ENCODE measurements at regions not wholly inside any gene's neighbourhood (a gene's known extent, or its start where the extent isn't known, plus 50 kb on each side); places are given as distances from the start of the nearest gene placed in this dataset.
A peak's percentile ranks its signal among the peaks of the same experiment; 100 is the strongest.

DNA sequence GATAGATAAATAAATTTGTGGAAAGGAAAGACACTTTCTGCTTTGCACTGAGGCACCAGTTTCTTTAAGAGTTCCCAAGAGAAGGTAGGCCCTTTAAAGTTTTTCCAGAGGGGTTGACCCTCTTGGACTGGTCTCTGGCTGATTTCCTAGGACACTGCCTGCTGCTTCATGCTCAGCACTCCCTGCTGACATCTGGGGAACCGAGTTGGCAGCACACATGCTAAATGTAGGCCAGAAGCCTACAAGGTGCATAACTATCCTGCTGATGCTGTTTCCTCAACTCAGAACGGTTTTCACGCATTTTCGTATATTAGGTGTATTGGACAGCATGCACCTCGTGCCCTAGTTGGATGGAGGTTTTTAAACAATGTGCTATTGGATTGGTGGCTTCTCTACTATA is 887.2 kb upstream of the SEL1L start:
- H3K9me3 ChIP-seq: peaks cover 0 to 24% (median 8%) of the 10 kb centered on the region in 12 donors
- DNase-seq (no peak), ATAC-seq (peak in 3 of 4 donors; percentile 36 to 93 (median 92))
- intact Hi-C loops (cut with DNase I): no loop called here
- 66 to 72% (median 71%) methylated on average over 5 of the region's 5 CpGs for WGBS, 4 donors
- no peak overlapping the region for H3K27ac ChIP-seq
- TF ChIP-seq, protein P1, sequence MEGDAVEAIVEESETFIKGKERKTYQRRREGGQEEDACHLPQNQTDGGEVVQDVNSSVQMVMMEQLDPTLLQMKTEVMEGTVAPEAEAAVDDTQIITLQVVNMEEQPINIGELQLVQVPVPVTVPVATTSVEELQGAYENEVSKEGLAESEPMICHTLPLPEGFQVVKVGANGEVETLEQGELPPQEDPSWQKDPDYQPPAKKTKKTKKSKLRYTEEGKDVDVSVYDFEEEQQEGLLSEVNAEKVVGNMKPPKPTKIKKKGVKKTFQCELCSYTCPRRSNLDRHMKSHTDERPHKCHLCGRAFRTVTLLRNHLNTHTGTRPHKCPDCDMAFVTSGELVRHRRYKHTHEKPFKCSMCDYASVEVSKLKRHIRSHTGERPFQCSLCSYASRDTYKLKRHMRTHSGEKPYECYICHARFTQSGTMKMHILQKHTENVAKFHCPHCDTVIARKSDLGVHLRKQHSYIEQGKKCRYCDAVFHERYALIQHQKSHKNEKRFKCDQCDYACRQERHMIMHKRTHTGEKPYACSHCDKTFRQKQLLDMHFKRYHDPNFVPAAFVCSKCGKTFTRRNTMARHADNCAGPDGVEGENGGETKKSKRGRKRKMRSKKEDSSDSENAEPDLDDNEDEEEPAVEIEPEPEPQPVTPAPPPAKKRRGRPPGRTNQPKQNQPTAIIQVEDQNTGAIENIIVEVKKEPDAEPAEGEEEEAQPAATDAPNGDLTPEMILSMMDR (IDR thresholded peaks at IDR 0.05): no peak
- TF ChIP-seq POLR2A (IDR thresholded peaks at IDR 0.05): no peak
- no peaks in the 10 kb centered on the region for H3K36me3 ChIP-seq
- H3K27me3 ChIP-seq: no peaks in the 10 kb centered on the region
- H3K4me3 ChIP-seq: no peak overlapping the region
- H3K4me1 ChIP-seq: no peaks in the 10 kb centered on the region

DNA sequence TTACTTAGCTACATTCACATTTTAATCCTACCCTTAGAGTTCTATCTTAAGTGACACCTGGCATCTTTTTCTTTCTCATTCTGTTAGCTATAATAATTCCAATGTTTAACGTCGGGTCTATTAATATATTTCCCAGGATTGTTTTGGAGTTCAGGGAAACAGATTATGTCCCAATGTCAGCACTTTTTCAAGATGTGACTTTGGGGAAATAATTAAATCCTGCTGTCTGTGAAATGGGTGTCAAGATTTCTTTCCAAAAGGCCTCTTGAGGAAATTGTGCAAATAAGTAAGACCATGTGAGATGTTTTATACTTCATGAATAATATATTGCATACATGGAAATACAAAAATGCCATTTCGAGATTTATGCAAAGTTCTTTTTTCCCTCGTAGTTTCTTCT is 887.6 kb upstream of the SEL1L start:
- ATAC-seq (no peak), DNase-seq (no peak)
- Histone ChIP-seq H3K4me1 (no peaks in the 10 kb centered on the region), H3K36me3 (no peaks in the 10 kb centered on the region), H3K9me3 (peaks cover 0 to 24% (median 7%) of the 10 kb centered on the region in 12 donors), H3K27me3 (no peaks in the 10 kb centered on the region), H3K27ac (no peak overlapping the region), H3K4me3 (no peak overlapping the region)
- intact Hi-C loops (cut with DNase I): no loop called here
- 70 to 80% (median 74%) methylated on average over 4 of the region's 4 CpGs for WGBS, 4 donors
- no peak for TF ChIP-seq POLR2A (IDR thresholded peaks at IDR 0.05)
- TF ChIP-seq, protein P1 (IDR thresholded peaks at IDR 0.05): no peak

DNA sequence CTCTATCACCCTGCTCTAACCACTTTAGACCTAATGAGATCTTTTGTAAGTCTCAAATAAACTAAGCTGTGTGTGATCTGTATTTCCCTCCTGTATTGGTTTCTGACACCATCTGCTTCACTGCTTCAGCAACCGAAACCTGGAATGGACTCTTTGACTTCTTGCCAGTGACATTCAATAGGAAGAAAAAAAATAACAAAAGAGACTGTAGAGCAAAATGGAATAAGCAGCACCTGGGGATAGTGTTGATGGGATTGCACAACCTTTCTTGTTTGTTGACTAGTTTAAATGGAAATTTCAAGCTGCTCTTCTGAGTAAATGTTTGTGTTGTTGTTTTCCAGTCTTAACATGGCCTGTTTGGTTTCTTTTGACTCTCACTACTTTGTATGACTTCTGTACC is 888.6 kb upstream of the SEL1L start:
- intact Hi-C loops (cut with DNase I): no loop called here
- peaks cover 0 to 24% (median 8%) of the 10 kb centered on the region in 12 donors for H3K9me3 ChIP-seq
- no peaks in the 10 kb centered on the region for H3K36me3 ChIP-seq
- no peaks in the 10 kb centered on the region for H3K4me1 ChIP-seq
- no peak overlapping the region for H3K27ac ChIP-seq
- H3K27me3 ChIP-seq: no peaks in the 10 kb centered on the region
- WGBS, 4 donors: 67 to 82% (median 76%) methylated on average over 1 of the region's 1 CpG
- H3K4me3 ChIP-seq: no peak overlapping the region
- ATAC-seq (no peak), DNase-seq (no peak)
- TF ChIP-seq POLR2A (IDR thresholded peaks at IDR 0.05): no peak
- TF ChIP-seq, protein P1 (IDR thresholded peaks at IDR 0.05): no peak

DNA sequence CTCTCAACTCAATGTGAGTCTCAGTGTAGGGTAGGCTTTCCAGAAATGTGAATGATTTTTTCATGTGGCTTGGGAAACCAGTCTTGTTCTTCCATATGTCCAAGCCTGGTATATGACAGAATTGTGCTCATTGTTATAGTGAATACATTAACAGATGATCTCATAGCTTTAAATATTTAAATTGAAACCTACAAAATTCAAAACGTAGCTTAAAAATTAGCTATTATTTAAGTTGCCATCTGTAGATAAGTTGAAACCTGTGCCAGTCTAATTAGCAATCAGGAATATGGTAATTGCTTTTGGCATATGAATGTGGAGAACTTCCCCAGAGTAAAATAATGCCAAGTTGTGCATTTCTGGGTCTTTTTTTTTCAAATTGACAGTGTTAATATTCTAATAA is 891.6 kb upstream of the SEL1L start:
- ATAC-seq: no peak
- Histone ChIP-seq H3K4me3 (no peak overlapping the region), H3K9me3 (peaks cover 0 to 9% (median 0%) of the 10 kb centered on the region in 12 donors), H3K4me1 (no peaks in the 10 kb centered on the region), H3K36me3 (no peaks in the 10 kb centered on the region), H3K27ac (no peak overlapping the region), H3K27me3 (no peaks in the 10 kb centered on the region)
- WGBS, 4 donors: 47 to 56% (median 50%) methylated on average over 1 of the region's 1 CpG
- DNase-seq: no peak
- TF ChIP-seq POLR2A (IDR thresholded peaks at IDR 0.05): no peak
- TF ChIP-seq, protein P1 (IDR thresholded peaks at IDR 0.05): no peak
- intact Hi-C loops (cut with DNase I): no loop called here
